ENCODE measurements at regions not wholly inside any gene's neighbourhood (a gene's known extent, or its start where the extent isn't known, plus 50 kb on each side); places are given as distances from the start of the nearest gene placed in this dataset.

GRCh38 chr2:129056309-129056958 is 737.8 kb upstream of the HS6ST1 start:
- no peaks in the 10 kb centered on the region for H3K27me3 ChIP-seq (replicated peaks; ENCODE audit: control insufficient read depth, insufficient read depth, low read length)
- TF ChIP-seq CTCF (IDR thresholded peaks at IDR 0.05; ENCODE audit: insufficient read depth in 1 of 2, low read depth in 1 of 2, low read length in 1 of 2, severe bottlenecking in 1 of 2, unreplicated experiment in 1 of 2), result no peak
- no peak for DNase-seq
- Mint-ChIP-seq H3K4me1 (ENCODE audit: low read depth, unreplicated experiment) (no peaks in the 10 kb centered on the region), H3K27me3 (ENCODE audit: insufficient read depth, unreplicated experiment) (no peaks in the 10 kb centered on the region), H3K27ac (ENCODE audit: unreplicated experiment) (no peak overlapping the region), H3K9me3 (ENCODE audit: unreplicated experiment) (no peaks in the 10 kb centered on the region), H3K4me3 (ENCODE audit: unreplicated experiment) (no peak overlapping the region), H3K36me3 (ENCODE audit: insufficient read depth, unreplicated experiment) (no peaks in the 10 kb centered on the region)
- intact Hi-C loops (cut with micrococcal nuclease; ENCODE audit: unreplicated experiment), result no loop called here
- BruUV-seq (replicated peaks), result no TSS peak
- ChIA-PET CTCF (no interaction called here), POLR2A (no interaction called here)
- no peaks in the 10 kb centered on the region for H3K4me1 ChIP-seq
- no peaks in the 10 kb centered on the region for H3K9me3 ChIP-seq
- no peak overlapping the region for H3K4me3 ChIP-seq (ENCODE audit: low read depth, low read length)
- no peaks in the 10 kb centered on the region for H3K36me3 ChIP-seq (ENCODE audit: control insufficient read depth, insufficient read depth, low read length)

GRCh38 chr2:129056959-129057317 is 738.3 kb upstream of the HS6ST1 start:
- intact Hi-C loops (cut with micrococcal nuclease; ENCODE audit: unreplicated experiment), result no loop called here
- no peaks in the 10 kb centered on the region for H3K4me1 Mint-ChIP-seq (ENCODE audit: low read depth, unreplicated experiment)
- no peak for TF ChIP-seq CTCF (IDR thresholded peaks at IDR 0.05; ENCODE audit: insufficient read depth in 1 of 2, low read depth in 1 of 2, low read length in 1 of 2, severe bottlenecking in 1 of 2, unreplicated experiment in 1 of 2)
- POLR2A ChIA-PET, result no interaction called here
- Histone ChIP-seq H3K27me3 (replicated peaks; ENCODE audit: control insufficient read depth, insufficient read depth, low read length) (no peaks in the 10 kb centered on the region), H3K4me3 (ENCODE audit: low read depth, low read length) (no peak overlapping the region), H3K9me3 (no peaks in the 10 kb centered on the region), H3K4me1 (no peaks in the 10 kb centered on the region), H3K36me3 (ENCODE audit: control insufficient read depth, insufficient read depth, low read length) (no peaks in the 10 kb centered on the region)
- no peak for DNase-seq
- no peaks in the 10 kb centered on the region for H3K27me3 Mint-ChIP-seq (ENCODE audit: insufficient read depth, unreplicated experiment)
- no peaks in the 10 kb centered on the region for H3K9me3 Mint-ChIP-seq (ENCODE audit: unreplicated experiment)
- H3K4me3 Mint-ChIP-seq (ENCODE audit: unreplicated experiment), result no peak overlapping the region
- no peak overlapping the region for H3K27ac Mint-ChIP-seq (ENCODE audit: unreplicated experiment)
- CTCF ChIA-PET, result no interaction called here
- H3K36me3 Mint-ChIP-seq (ENCODE audit: insufficient read depth, unreplicated experiment), result no peaks in the 10 kb centered on the region
- no TSS peak for BruUV-seq (replicated peaks)

DNA sequence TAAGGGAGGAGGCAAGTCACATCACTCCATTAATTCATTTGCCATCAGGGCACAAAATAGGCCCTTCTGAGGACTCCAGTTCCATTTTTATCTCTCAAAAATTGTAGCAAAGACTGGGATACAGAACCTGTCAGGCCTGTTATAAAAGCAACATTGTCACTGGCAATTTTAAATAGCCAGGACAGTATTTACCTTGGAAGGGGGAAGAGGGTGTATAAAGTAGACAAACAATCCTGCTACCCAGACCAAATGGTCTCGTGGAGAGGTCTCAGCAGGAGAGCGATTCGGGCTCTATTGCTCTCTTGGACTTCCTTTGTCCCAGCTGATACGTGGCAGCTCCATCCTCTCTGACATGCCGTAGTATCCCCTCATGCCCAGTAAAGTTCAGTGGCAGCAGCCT is 740.3 kb upstream of the HS6ST1 start:
- no peaks in the 10 kb centered on the region for H3K36me3 Mint-ChIP-seq (ENCODE audit: insufficient read depth, unreplicated experiment)
- H3K27me3 Mint-ChIP-seq (ENCODE audit: insufficient read depth, unreplicated experiment), result no peaks in the 10 kb centered on the region
- BruUV-seq (replicated peaks), result no TSS peak
- no peak for TF ChIP-seq CTCF (IDR thresholded peaks at IDR 0.05; ENCODE audit: insufficient read depth in 1 of 2, low read depth in 1 of 2, low read length in 1 of 2, severe bottlenecking in 1 of 2, unreplicated experiment in 1 of 2)
- no peaks in the 10 kb centered on the region for H3K36me3 ChIP-seq (ENCODE audit: control insufficient read depth, insufficient read depth, low read length)
- CTCF ChIA-PET, result no interaction called here
- no peak for DNase-seq
- no peaks in the 10 kb centered on the region for H3K9me3 ChIP-seq
- no peak overlapping the region for H3K4me3 Mint-ChIP-seq (ENCODE audit: unreplicated experiment)
- no peaks in the 10 kb centered on the region for H3K27me3 ChIP-seq (replicated peaks; ENCODE audit: control insufficient read depth, insufficient read depth, low read length)
- no peak overlapping the region for H3K27ac Mint-ChIP-seq (ENCODE audit: unreplicated experiment)
- intact Hi-C loops (cut with micrococcal nuclease; ENCODE audit: unreplicated experiment), result no loop called here
- no peak overlapping the region for H3K4me3 ChIP-seq (ENCODE audit: low read depth, low read length)
- POLR2A ChIA-PET, result no interaction called here
- H3K4me1 Mint-ChIP-seq (ENCODE audit: low read depth, unreplicated experiment), result no peaks in the 10 kb centered on the region
- H3K4me1 ChIP-seq, result no peaks in the 10 kb centered on the region
- no peaks in the 10 kb centered on the region for H3K9me3 Mint-ChIP-seq (ENCODE audit: unreplicated experiment)

Data from Caco-2 (cell line).